ENCODE measurements at regions not wholly inside any gene's neighbourhood (a gene's known extent, or its start where the extent isn't known, plus 50 kb on each side); places are given as distances from the start of the nearest gene placed in this dataset.

- TF ChIP-seq CTCF (IDR thresholded peaks at IDR 0.05) (no peak), POLR2AphosphoS5 (IDR thresholded peaks at IDR 0.05) (no peak), POLR2A (IDR thresholded peaks at IDR 0.05) (no peak)
These were observed 155.9 kb upstream of the SEMA3D start for GRCh38 chr7:85342781-85343180.
